Erythroblast (primary cell): ENCODE measurements at regions not wholly inside any gene's neighbourhood (a gene's known extent, or its start where the extent isn't known, plus 50 kb on each side); places are given as distances from the start of the nearest gene placed in this dataset.

Source experiments
- DNase-seq, 2 experiments: peaks; one replicate each; lab custom pipeline; 2025; lab: John Stamatoyannopoulos, UW
- GATA1 ChIP-seq: IDR thresholded peaks from 2 replicates; pipeline ENCODE4 v1.6.1; 2011; ENCODE audit warnings: low read depth, mild to moderate bottlenecking, control low read depth, low read length, moderate library complexity
- POLR2A ChIP-seq: IDR thresholded peaks from 2 replicates; pipeline ENCODE4 v1.6.1; 2011; ENCODE audit warnings: mild to moderate bottlenecking, low read length

DNA sequence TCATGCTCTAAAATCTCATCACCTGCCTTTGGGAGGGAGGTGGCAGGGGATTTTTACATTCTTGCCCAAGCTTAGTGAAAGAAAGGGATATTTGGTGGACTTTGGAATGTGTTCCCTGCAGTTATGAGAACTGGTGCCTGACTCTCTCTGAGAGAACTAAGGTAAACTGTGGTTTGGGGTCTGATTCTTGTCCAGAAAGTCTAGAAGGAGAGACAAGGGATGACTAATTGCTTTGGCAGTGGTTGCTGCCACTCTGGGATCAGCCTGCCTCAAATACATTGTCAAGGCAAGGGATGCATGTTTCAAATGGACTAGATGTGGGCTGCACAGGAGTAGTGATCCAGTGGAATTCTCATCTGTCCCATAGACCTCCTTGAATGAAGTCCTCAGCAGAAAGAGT lies 115.2 kb downstream of the DDIT4L start:
- DNase-seq: no peak
- TF ChIP-seq POLR2A (no peak), GATA1 (no peak)

GRCh38 chr4:100071506-100071905 lies 118.8 kb downstream of the DDIT4L start:
- DNase-seq: no peak
- no peak for TF ChIP-seq GATA1
- TF ChIP-seq POLR2A: no peak

DNA sequence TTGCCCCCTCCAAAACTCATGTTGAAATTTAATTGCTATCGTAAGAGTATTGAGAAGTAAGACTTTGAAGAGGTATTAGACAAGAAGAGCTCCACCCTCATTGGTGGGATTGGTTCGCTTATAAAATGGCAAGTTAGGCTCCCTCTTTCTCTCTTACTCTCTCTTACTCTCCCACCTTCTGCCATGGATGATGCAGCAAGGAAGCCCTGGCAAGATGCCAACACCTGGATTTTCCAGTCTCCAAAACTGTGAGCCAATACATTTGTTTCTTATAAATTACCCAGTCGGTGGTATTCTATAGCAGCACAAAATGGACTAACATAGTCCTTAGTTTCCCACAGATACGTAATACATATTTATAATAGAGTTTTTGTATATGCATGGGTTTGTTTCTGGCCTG lies 119.4 kb downstream of the DDIT4L start:
- TF ChIP-seq GATA1: no peak
- TF ChIP-seq POLR2A: no peak
- DNase-seq: no peak

GRCh38 chr4:100069207-100069606 lies 119.1 kb upstream of the H2AZ1 start:
- TF ChIP-seq POLR2A (no peak), GATA1 (no peak)
- no peak for DNase-seq

DNA sequence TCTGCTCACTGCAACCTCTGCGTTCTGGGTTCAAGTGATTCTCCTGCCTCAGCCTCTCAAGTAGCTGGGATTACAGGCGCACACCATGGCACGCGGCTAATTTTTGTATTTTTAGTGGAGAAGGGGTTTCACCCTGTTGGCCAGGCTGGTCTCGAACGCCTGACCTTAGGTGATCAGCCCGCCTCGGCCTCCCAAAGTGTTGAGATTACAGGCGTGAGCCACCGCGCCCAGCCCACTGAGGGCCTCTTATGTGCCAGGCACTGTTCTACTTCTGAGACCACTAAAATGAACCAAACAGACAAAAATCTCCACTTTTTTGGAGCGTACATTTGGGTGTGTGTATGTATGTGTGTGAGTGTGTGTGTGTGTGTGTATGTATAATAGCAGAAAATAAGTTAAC lies 117.2 kb upstream of the H2AZ1 start:
- DNase-seq: no peak
- TF ChIP-seq GATA1: no peak
- no peak for TF ChIP-seq POLR2A

GRCh38 chr4:100063355-100063754 lies 113.3 kb upstream of the H2AZ1 start:
- no peak for TF ChIP-seq POLR2A
- TF ChIP-seq GATA1: no peak
- DNase-seq: no peak

- TF ChIP-seq POLR2A (no peak), GATA1 (no peak)
- no peak for DNase-seq
These were observed 112.8 kb upstream of the H2AZ1 start for GRCh38 chr4:100062921-100063320.

GRCh38 chr4:100061835-100062234 lies 111.8 kb upstream of the H2AZ1 start:
- no peak for TF ChIP-seq GATA1
- TF ChIP-seq POLR2A: no peak
- DNase-seq: no peak

GRCh38 chr4:100060765-100061416 lies 110.8 kb upstream of the H2AZ1 start:
- no peak for DNase-seq
- TF ChIP-seq POLR2A (no peak), GATA1 (no peak)

- no peak for DNase-seq
- TF ChIP-seq POLR2A: no peak
- no peak for TF ChIP-seq GATA1
These were observed 109.4 kb upstream of the H2AZ1 start for GRCh38 chr4:100059467-100059866.

GRCh38 chr4:100056701-100057100 lies 106.6 kb upstream of the H2AZ1 start:
- no peak for TF ChIP-seq GATA1
- TF ChIP-seq POLR2A: no peak
- no peak for DNase-seq

GRCh38 chr4:100054071-100054470 lies 104.0 kb upstream of the H2AZ1 start:
- no peak for DNase-seq
- TF ChIP-seq POLR2A (no peak), GATA1 (no peak)

DNA sequence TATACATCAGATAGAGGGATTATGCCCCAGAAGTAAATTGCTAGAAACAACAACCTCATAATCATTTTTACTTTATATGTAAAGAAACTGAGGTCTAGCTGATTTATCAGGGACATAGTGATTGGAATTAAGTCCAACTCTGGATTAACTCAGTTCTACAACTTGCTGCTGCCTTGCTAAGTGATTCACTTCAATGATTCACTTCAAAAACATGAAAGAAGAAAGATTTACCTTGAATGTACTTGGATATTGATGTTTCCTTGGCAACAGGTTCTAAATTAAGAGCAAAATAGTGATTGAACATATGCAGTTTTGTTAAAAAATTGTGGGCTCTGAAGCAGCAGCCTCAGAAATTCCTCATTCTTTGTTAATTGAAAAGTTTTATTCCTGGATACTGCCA lies 99.8 kb upstream of the H2AZ1 start:
- TF ChIP-seq GATA1: no peak
- TF ChIP-seq POLR2A: no peak
- no peak for DNase-seq

- no peak for DNase-seq
- TF ChIP-seq GATA1 (no peak), POLR2A (no peak)
These were observed 92.6 kb upstream of the H2AZ1 start for GRCh38 chr4:100042711-100043110.

GRCh38 chr4:100042235-100042634 lies 92.2 kb upstream of the H2AZ1 start:
- no peak for TF ChIP-seq GATA1
- TF ChIP-seq POLR2A: no peak
- DNase-seq: no peak

- TF ChIP-seq POLR2A (no peak), GATA1 (no peak)
- DNase-seq: no peak
These were observed 91.6 kb upstream of the H2AZ1 start for GRCh38 chr4:100041646-100042045.
